ENCODE measurements at regions not wholly inside any gene's neighbourhood (a gene's known extent, or its start where the extent isn't known, plus 50 kb on each side); places are given as distances from the start of the nearest gene placed in this dataset.

DNA sequence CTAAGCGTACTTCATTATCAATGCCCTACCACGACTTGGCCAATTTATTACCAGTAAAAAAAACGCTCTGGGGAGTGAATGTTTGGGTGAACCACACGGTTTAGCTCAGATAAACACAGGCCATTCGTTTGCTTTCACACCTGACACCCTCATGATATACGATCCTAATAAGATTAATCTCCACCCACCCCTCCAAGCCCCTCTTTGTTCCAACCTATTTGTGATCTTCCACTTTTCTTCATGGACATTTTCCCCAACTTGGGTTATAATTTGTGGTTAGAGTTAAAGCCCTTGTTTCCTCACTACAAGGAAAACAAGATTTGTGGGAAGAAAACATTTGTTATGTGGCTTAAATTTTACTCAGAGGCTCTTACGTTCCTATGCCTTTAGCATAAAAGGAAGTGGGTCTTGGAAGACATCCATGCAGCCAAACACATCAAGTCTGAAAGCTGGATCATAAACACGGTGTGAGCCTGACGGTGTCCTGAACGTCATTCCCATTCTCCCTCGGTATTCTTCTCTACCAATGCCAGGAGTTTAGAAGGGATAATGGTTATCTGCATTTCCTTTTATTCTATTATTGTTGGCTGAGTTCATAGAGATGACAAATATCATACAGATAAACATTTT lies 518.9 kb downstream of the NR2F2 start:
- Histone ChIP-seq H4K20me1 (replicated peaks; ENCODE audit: control insufficient read depth, extremely low read depth, insufficient read depth, low read length) (no peaks in the 10 kb centered on the region), H2AFZ (ENCODE audit: low read depth, low read length) (peak overlapping the region; percentile 42), H3K9me1 (replicated peaks; ENCODE audit: control insufficient read depth, extremely low read depth, insufficient read depth, low read length) (no peaks in the 10 kb centered on the region), H3K9ac (replicated peaks; ENCODE audit: extremely low read depth, insufficient read depth, low read length) (no peak overlapping the region), H3K4me3 (replicated peaks in 1 of 3; ENCODE audit: insufficient read depth in 1 of 3, low read depth in 1 of 3, low read length in 3 of 3) (no peak overlapping the region), H3K4me2 (ENCODE audit: insufficient read depth, low read length) (no peak overlapping the region), H3K9me3 (replicated peaks; ENCODE audit: control insufficient read depth, insufficient read depth, low read length) (no peaks in the 10 kb centered on the region), H3K36me3 (ENCODE audit: control insufficient read depth in 2 of 2, extremely low read depth in 1 of 2, insufficient read depth in 2 of 2, low read length in 2 of 2) (no peaks in the 10 kb centered on the region), H3K79me2 (ENCODE audit: control insufficient read depth, insufficient read depth, low read length) (no peaks in the 10 kb centered on the region), H3K4me1 (ENCODE audit: control insufficient read depth, extremely low read depth, insufficient read depth, low read length) (peaks cover 9% of the 10 kb centered on the region), H3K27me3 (ENCODE audit: control insufficient read depth in 2 of 2, insufficient read depth in 2 of 2, low read length in 2 of 2) (no peaks in the 10 kb centered on the region), H3K27ac (ENCODE audit: insufficient read depth, low read depth, low read length) (no peak overlapping the region)
- BruUV-seq (replicated peaks): no TSS peak
- FAIRE-seq (no peak), DNase-seq (ENCODE audit: low read depth, low spot score) (peak; percentile 42)
- ChIA-PET POLR2A (no interaction called here), CTCF (no interaction called here)
- dilution Hi-C loops (cut with MboI; ENCODE audit: extremely low pct_ligation_motif_present, low sequenced_read_pairs) (no loop called here), intact Hi-C loops (cut with micrococcal nuclease) (loop anchor here (1.0 kb wide), 1 partner anchor 296 kb away; no protein-coding TSS in a partner anchor)
- TF ChIP-seq POLR2A (IDR thresholded peaks at IDR 0.05; ENCODE audit: low read depth, low read length) (no peak), GATA2 (IDR thresholded peaks at IDR 0.05; ENCODE audit: insufficient read depth, insufficient read length, low read depth, low read length) (no peak), POLR2AphosphoS5 (IDR thresholded peaks at IDR 0.05; ENCODE audit: insufficient read depth, low read depth, low read length) (no peak)
- TF ChIP-seq, protein P1, sequence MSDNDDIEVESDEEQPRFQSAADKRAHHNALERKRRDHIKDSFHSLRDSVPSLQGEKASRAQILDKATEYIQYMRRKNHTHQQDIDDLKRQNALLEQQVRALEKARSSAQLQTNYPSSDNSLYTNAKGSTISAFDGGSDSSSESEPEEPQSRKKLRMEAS (IDR thresholded peaks at IDR 0.05; ENCODE audit: insufficient read depth, insufficient read length): no peak

DNA sequence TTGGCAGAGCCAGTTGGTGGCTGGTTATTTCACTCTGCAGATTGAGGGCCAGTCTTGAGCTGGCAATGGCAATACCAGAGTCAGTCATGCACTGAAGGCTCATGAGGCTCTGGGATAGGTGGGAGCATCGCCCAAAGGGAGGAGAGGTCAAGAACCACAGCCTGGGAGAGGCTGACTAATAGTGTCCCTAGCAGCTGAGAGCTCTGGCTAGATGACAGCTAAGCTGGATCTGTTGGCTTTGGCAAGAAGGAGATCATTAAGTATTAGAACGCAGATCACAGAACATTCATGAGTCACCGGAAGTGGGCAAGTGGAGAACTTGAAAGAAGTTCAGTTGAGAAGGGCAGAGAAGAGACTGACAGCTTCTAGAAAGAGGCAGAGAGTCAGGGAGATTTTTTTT lies 521.1 kb downstream of the NR2F2 start:
- Histone ChIP-seq H3K4me3 (replicated peaks in 1 of 3; ENCODE audit: insufficient read depth in 1 of 3, low read depth in 1 of 3, low read length in 3 of 3) (no peak overlapping the region), H4K20me1 (replicated peaks; ENCODE audit: control insufficient read depth, extremely low read depth, insufficient read depth, low read length) (no peaks in the 10 kb centered on the region), H3K9me3 (replicated peaks; ENCODE audit: control insufficient read depth, insufficient read depth, low read length) (no peaks in the 10 kb centered on the region), H3K79me2 (ENCODE audit: control insufficient read depth, insufficient read depth, low read length) (no peaks in the 10 kb centered on the region), H3K9ac (replicated peaks; ENCODE audit: extremely low read depth, insufficient read depth, low read length) (no peak overlapping the region), H2AFZ (ENCODE audit: low read depth, low read length) (no peak overlapping the region), H3K27ac (ENCODE audit: insufficient read depth, low read depth, low read length) (no peak overlapping the region), H3K4me2 (ENCODE audit: insufficient read depth, low read length) (no peak overlapping the region), H3K27me3 (ENCODE audit: control insufficient read depth in 2 of 2, insufficient read depth in 2 of 2, low read length in 2 of 2) (no peaks in the 10 kb centered on the region), H3K4me1 (ENCODE audit: control insufficient read depth, extremely low read depth, insufficient read depth, low read length) (peaks cover 9% of the 10 kb centered on the region), H3K36me3 (ENCODE audit: control insufficient read depth in 2 of 2, extremely low read depth in 1 of 2, insufficient read depth in 2 of 2, low read length in 2 of 2) (no peaks in the 10 kb centered on the region), H3K9me1 (replicated peaks; ENCODE audit: control insufficient read depth, extremely low read depth, insufficient read depth, low read length) (no peaks in the 10 kb centered on the region)
- no TSS peak for BruUV-seq (replicated peaks)
- CTCF ChIA-PET: interaction anchor here (0.9 to 1.9 kb wide), 4 partner anchors 10 to 394 kb away, joined by 3 to 5 read pairs (median 4); no protein-coding TSS in a partner anchor
- DNase-seq (ENCODE audit: low read depth, low spot score) (peak; percentile 43), FAIRE-seq (no peak)
- dilution Hi-C loops (cut with MboI; ENCODE audit: extremely low pct_ligation_motif_present, low sequenced_read_pairs) (no loop called here), intact Hi-C loops (cut with micrococcal nuclease) (no loop called here)
- POLR2A ChIA-PET: no interaction called here
- no peak for TF ChIP-seq POLR2A (IDR thresholded peaks at IDR 0.05; ENCODE audit: low read depth, low read length)
- TF ChIP-seq POLR2AphosphoS5 (IDR thresholded peaks at IDR 0.05; ENCODE audit: insufficient read depth, low read depth, low read length): peak; percentile 31
- TF ChIP-seq JUN (IDR thresholded peaks at IDR 0.05; ENCODE audit: borderline replicate concordance, insufficient read depth, insufficient read length, low read depth): peak; percentile 7
- peak; percentile 46 for TF ChIP-seq FOS (IDR thresholded peaks at IDR 0.05; ENCODE audit: borderline replicate concordance, insufficient read depth, low read length)

Measured in endothelial cell of umbilical vein (primary cell).